K562 (cell line): ENCODE measurements at regions not wholly inside any gene's neighbourhood (a gene's known extent, or its start where the extent isn't known, plus 50 kb on each side); places are given as distances from the start of the nearest gene placed in this dataset.

ENCODE experiments used
- ATAC-seq: fragments of 200-7000 bp; cut with Tn5 transposase; 3 replicates; pipeline ENCODE4 v1.9.1; 2020; ENCODE audit warnings: moderate library complexity
- BruUV-seq: library from RNA; stranded (reverse); fragments of 400-500 nt; replicated peaks from 2 replicates; lab custom pipeline; 2021; lab: Mats Ljungman, UMichigan
- CTCF ChIA-PET: fragments of 300-600 bp; formaldehyde crosslinking; extraction: SDS; loops from one replicate; lab custom pipeline; 2021; ENCODE audit warnings: low intra/inter-chr PET ratio; lab: Yijun Ruan, JAX
- POLR2A ChIA-PET: fragments of 300-600, 350-650 bp; sonication (Branson Sonifier 250); formaldehyde crosslinking; extraction: SDS; loops from one replicate; lab custom pipeline; 2021; ENCODE audit warnings: antibody characterized with exemption, inconsistent platforms; lab: Yijun Ruan, JAX
- DNase-seq, 4 experiments: peaks; one replicate each; pipeline versions ENCODE4 v3.0.0 to v3.0.0-alpha.2; 2011 to 2018; ENCODE audit warnings: low spot score in 3 of 4, mixed read lengths in 3 of 4; ENCODE audit errors: extremely low read depth in 1 of 4
- FAIRE-seq: peaks from 2 replicates; lab custom pipeline; 2011; peaks lifted over from hg19 to GRCh38; lab: Jason Lieb, UNC
- H2AFZ ChIP-seq: 2 replicates; pipeline ENCODE4 v1.6.0; 2011; ENCODE audit warnings: low read depth, low read length, control low read depth, inconsistent platforms
- H3K27ac ChIP-seq: fragments of 200-600 bp; 3 replicates; pipeline ENCODE4 v1.8.0; 2011; ENCODE audit warnings: low read depth, mild to moderate bottlenecking, control low read depth, inconsistent platforms, low read length, moderate library complexity, mixed read lengths; ENCODE audit errors: extremely low read depth
- H3K27me3 ChIP-seq, 2 experiments: fragments of 300-600 bp in 1 of 2; 2 replicates in 1 of 2; 3 replicates in 1 of 2; pipeline versions ENCODE4 v1.6.0 to v1.8.0; 2011; ENCODE audit warnings: inconsistent platforms in 2 of 2, low read length in 2 of 2, mild to moderate bottlenecking in 1 of 2, mixed read lengths in 1 of 2, moderate library complexity in 1 of 2; ENCODE audit not compliant: control insufficient read depth in 2 of 2, insufficient read depth in 2 of 2
- H3K36me3 ChIP-seq: fragments of 300-600 bp; 3 replicates; pipeline ENCODE4 v1.8.0; 2011; ENCODE audit warnings: mild to moderate bottlenecking, low read length, inconsistent platforms; ENCODE audit not compliant: control insufficient read depth, insufficient read depth
- H3K4me1 ChIP-seq, 2 experiments: fragments of 200-600 bp in 1 of 2; replicated peaks in 1 of 2; 2 replicates in 1 of 2; 3 replicates in 1 of 2; pipeline versions ENCODE4 v1.5.1 to v1.8.0; 2011; ENCODE audit warnings: inconsistent platforms in 2 of 2, low read length in 2 of 2, mild to moderate bottlenecking in 1 of 2, mixed read lengths in 1 of 2, moderate library complexity in 1 of 2; ENCODE audit not compliant: control insufficient read depth in 2 of 2, insufficient read depth in 2 of 2
- H3K4me2 ChIP-seq: 2 replicates; pipeline ENCODE4 v1.6.1; 2011; ENCODE audit warnings: low read length, control low read depth, inconsistent platforms, mixed read lengths; ENCODE audit not compliant: insufficient read depth
- H3K4me3 ChIP-seq: fragments of 200-600 bp; sonication (generic), shearing (Covaris generic); 2 replicates; pipeline ENCODE4 v1.5.1; 2016; ENCODE audit warnings: control low read depth, inconsistent platforms
- H3K79me2 ChIP-seq: fragments of 200-600 bp; 3 replicates; pipeline ENCODE4 v1.8.0; 2011; ENCODE audit warnings: low read length, inconsistent platforms; ENCODE audit not compliant: control insufficient read depth, insufficient read depth
- H3K9ac ChIP-seq, 2 experiments: 2 replicates each; pipeline versions ENCODE4 v1.6.0 to v1.6.1; 2011; ENCODE audit warnings: low read depth in 2 of 2, low read length in 2 of 2, control low read depth in 1 of 2, inconsistent platforms in 1 of 2, mild to moderate bottlenecking in 1 of 2, mixed read lengths in 1 of 2; ENCODE audit not compliant: insufficient read depth in 1 of 2
- H3K9me1 ChIP-seq: one replicate; pipeline ENCODE4 v1.6.0; 2011; ENCODE audit warnings: inconsistent platforms, mild to moderate bottlenecking, low read length, moderate library complexity; ENCODE audit not compliant: control insufficient read depth, insufficient read depth
- H3K9me3 ChIP-seq: replicated peaks from 2 replicates; pipeline ENCODE4 v1.5.1; 2011; ENCODE audit warnings: low read depth, low read length, inconsistent platforms; ENCODE audit not compliant: control insufficient read depth, insufficient read depth
- H4K20me1 ChIP-seq: replicated peaks from 2 replicates; pipeline ENCODE4 v1.6.1; 2011; ENCODE audit warnings: low read length, inconsistent platforms, mixed read lengths; ENCODE audit not compliant: control insufficient read depth, insufficient read depth
- MITF ChIP-seq: IDR thresholded peaks from 2 replicates; pipeline ENCODE4 v1.6.1; 2014; ENCODE audit warnings: antibody characterized with exemption
- SAFB2 ChIP-seq: fragments of 200-400 bp; formaldehyde crosslinking; IDR thresholded peaks from 2 replicates; pipeline ENCODE4 v1.6.1; 2018; ENCODE audit warnings: borderline replicate concordance, low read length, low read depth, moderate library complexity; ENCODE audit not compliant: severe bottlenecking
- YY1 ChIP-seq, 3 experiments: IDR thresholded peaks; 2 replicates each; pipeline ENCODE4 v1.6.1; 2011; ENCODE audit warnings: low read length in 2 of 3, mild to moderate bottlenecking in 2 of 3, moderate library complexity in 2 of 3, borderline replicate concordance in 1 of 3, control low read depth in 1 of 3, low read depth in 1 of 3; ENCODE audit not compliant: insufficient read depth in 3 of 3, insufficient replicate concordance in 2 of 3, control insufficient read depth in 1 of 3, insufficient read length in 1 of 3; ENCODE audit errors: extremely low read depth in 1 of 3
- ZFX ChIP-seq: sonication (generic); formaldehyde crosslinking; IDR thresholded peaks from 2 replicates; pipeline ENCODE4 v1.8.0; 2022; ENCODE audit warnings: mild to moderate bottlenecking, missing genetic modification reagents, moderate library complexity
- ZKSCAN3 ChIP-seq: fragments of 250-450 bp; sonication (Bioruptor Pico); IDR thresholded peaks from 2 replicates; pipeline ENCODE4 v1.4.0; 2020
- ZNF133 ChIP-seq: fragments of 250-450 bp; sonication (Bioruptor Pico); IDR thresholded peaks from 2 replicates; pipeline ENCODE4 v1.4.0; 2020; ENCODE audit warnings: mild to moderate bottlenecking
- ZNF785 ChIP-seq: fragments of 250-450 bp; sonication (Bioruptor Pico); IDR thresholded peaks from 2 replicates; pipeline ENCODE4 v1.4.0; 2020; ENCODE audit warnings: mild to moderate bottlenecking
- WGBS: fragments of 100-300 bp; shearing (Covaris generic); methylation state at CpG from one replicate; pipeline ENCODE4 v1.1.6; 2016; ENCODE audit warnings: low coverage, mixed read lengths; ENCODE audit not compliant: insufficient coverage; ENCODE audit errors: missing lambda C conversion rate; 5-methylcytosine and 5-hydroxymethylcytosine counted together
- in situ Hi-C: fragments of 300-500 bp; cut with MboI; formaldehyde crosslinking; loops from 4 replicates; pipeline ENCODE4 v1.15.0; 2018; ENCODE audit warnings: inconsistent platforms, mixed read lengths
- intact Hi-C: fragments of 100-400 bp; cut with micrococcal nuclease; formaldehyde crosslinking; loops from 2 replicates; pipeline ENCODE4 v1.14.2; 2022
- TF ChIP-seq, protein P1 (sequence below): fragments of 450-650 bp; formaldehyde crosslinking; IDR thresholded peaks from 2 replicates; pipeline ENCODE4 v1.4.0; 2022; ENCODE audit warnings: mild to moderate bottlenecking, moderate library complexity
- TF ChIP-seq, protein P2 (sequence below): fragments of 450-650 bp; formaldehyde crosslinking; IDR thresholded peaks from 2 replicates; pipeline ENCODE4 v1.4.0; 2020; ENCODE audit warnings: mild to moderate bottlenecking

- Histone ChIP-seq H3K36me3 (no peaks in the 10 kb centered on the region), H3K4me1 (no peaks in the 10 kb centered on the region), H3K4me3 (no peak overlapping the region), H3K9me3 (no peaks in the 10 kb centered on the region), H3K27ac (no peak overlapping the region), H3K27me3 (no peaks in the 10 kb centered on the region), H2AFZ (no peak overlapping the region), H3K79me2 (no peaks in the 10 kb centered on the region), H3K9me1 (no peaks in the 10 kb centered on the region), H3K9ac (no peak overlapping the region), H4K20me1 (no peaks in the 10 kb centered on the region), H3K4me2 (no peak overlapping the region)
- DNase-seq (no peak), FAIRE-seq (no peak), ATAC-seq (no peak)
- in situ Hi-C loops (no loop called here), intact Hi-C loops (no loop called here)
- ChIA-PET POLR2A (no interaction called here), CTCF (no interaction called here)
- TF ChIP-seq ZNF785 (CRISPR knock-in tag) = no peak
- TF ChIP-seq, protein P1, sequence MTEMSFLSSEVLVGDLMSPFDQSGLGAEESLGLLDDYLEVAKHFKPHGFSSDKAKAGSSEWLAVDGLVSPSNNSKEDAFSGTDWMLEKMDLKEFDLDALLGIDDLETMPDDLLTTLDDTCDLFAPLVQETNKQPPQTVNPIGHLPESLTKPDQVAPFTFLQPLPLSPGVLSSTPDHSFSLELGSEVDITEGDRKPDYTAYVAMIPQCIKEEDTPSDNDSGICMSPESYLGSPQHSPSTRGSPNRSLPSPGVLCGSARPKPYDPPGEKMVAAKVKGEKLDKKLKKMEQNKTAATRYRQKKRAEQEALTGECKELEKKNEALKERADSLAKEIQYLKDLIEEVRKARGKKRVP (CRISPR knock-in tag) = no peak
- TF ChIP-seq ZKSCAN3 (CRISPR knock-in tag) = no peak
- no peak for TF ChIP-seq SAFB2
- no peak for TF ChIP-seq YY1 (IDR thresholded peaks at IDR 0.05; ENCODE audit: borderline replicate concordance in 1 of 3, control insufficient read depth in 1 of 3, extremely low read depth in 1 of 3, insufficient read depth in 3 of 3, insufficient read length in 1 of 3, insufficient replicate concordance in 2 of 3, low read depth in 1 of 3, low read length in 2 of 3)
- no peak for TF ChIP-seq MITF
- TF ChIP-seq ZFX = no peak
- TF ChIP-seq ZNF133 (CRISPR knock-in tag) = no peak
- TF ChIP-seq, protein P2, sequence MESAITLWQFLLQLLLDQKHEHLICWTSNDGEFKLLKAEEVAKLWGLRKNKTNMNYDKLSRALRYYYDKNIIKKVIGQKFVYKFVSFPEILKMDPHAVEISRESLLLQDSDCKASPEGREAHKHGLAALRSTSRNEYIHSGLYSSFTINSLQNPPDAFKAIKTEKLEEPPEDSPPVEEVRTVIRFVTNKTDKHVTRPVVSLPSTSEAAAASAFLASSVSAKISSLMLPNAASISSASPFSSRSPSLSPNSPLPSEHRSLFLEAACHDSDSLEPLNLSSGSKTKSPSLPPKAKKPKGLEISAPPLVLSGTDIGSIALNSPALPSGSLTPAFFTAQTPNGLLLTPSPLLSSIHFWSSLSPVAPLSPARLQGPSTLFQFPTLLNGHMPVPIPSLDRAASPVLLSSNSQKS (CRISPR knock-in tag) = no peak
- no TSS peak for BruUV-seq
- WGBS = 0% methylated on average over 4 of the region's 4 CpGs
Observed at GRCh38 chr21:25422610-25423608, 184.4 kb downstream of the MRPL39 start.
